ENCODE measurements at regions not wholly inside any gene's neighbourhood (a gene's known extent, or its start where the extent isn't known, plus 50 kb on each side); places are given as distances from the start of the nearest gene placed in this dataset.
A peak's percentile ranks its signal among the peaks of the same experiment; 100 is the strongest.
"Not testable (repeated sequence)": the region's sequence is repeated elsewhere in the genome, so short reads cannot be mapped to it uniquely, and the experiment has no call there.

DNA sequence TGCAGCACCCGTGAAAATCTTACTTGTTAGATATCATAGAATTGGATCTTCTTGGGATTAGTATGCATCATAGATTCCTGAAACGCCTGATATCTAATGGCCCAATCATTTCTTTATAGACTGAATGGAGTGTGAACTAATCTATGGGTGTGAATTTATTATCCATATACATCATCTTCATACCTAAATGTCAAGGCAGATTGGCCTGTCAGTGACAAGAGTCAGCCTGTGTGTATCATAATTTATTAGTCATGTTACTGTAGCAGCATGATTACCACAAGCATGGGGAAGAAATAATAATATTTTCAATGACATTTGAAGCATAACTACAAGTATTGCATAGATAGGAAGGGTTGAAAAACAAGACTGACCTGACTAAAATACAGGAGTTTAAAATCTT is 235.8 kb downstream of the RAP2B start:
- Histone ChIP-seq H3K23ac (ENCODE audit: low read length) (no peak overlapping the region), H2AFZ (ENCODE audit: insufficient read depth, low read length, poor library complexity) (no peak overlapping the region), H3K4me2 (ENCODE audit: low read length) (no peak overlapping the region), H2BK12ac (ENCODE audit: low read length) (no peak overlapping the region), H3K36me3 (ENCODE audit: control insufficient read depth in 1 of 2, insufficient read depth in 2 of 2, low read length in 2 of 2) (no peaks in the 10 kb centered on the region), H3K4me1 (ENCODE audit: control insufficient read depth in 1 of 2, insufficient read depth in 2 of 2, low read length in 2 of 2) (no peaks in the 10 kb centered on the region), H3K27me3 (ENCODE audit: insufficient read depth, low read length) (no peaks in the 10 kb centered on the region), H2BK120ac (ENCODE audit: insufficient read depth, low read length, poor library complexity) (no peak overlapping the region), H3K27ac (ENCODE audit: low read depth, low read length) (no peak overlapping the region), H3K4me3 (ENCODE audit: low read depth, low read length) (no peak overlapping the region), H3K79me1 (ENCODE audit: low read length) (no peaks in the 10 kb centered on the region), H3K79me2 (ENCODE audit: control insufficient read depth, insufficient read depth, low read length, poor library complexity) (no peaks in the 10 kb centered on the region), H3K9me3 (ENCODE audit: insufficient read depth, low read depth, low read length) (peaks cover 1% of the 10 kb centered on the region), H3K9ac (ENCODE audit: low read length) (no peak overlapping the region), H4K12ac (ENCODE audit: low read depth, low read length) (no peak overlapping the region), H3K4ac (ENCODE audit: low read depth, low read length) (no peak overlapping the region), H2AK5ac (ENCODE audit: low read length) (no peak overlapping the region), H4K91ac (ENCODE audit: low read depth, low read length) (no peak overlapping the region), H3K18ac (ENCODE audit: low read length) (no peak overlapping the region), H2BK5ac (ENCODE audit: low read depth, low read length, poor library complexity) (no peak overlapping the region), H4K8ac (ENCODE audit: low read depth, low read length) (no peak overlapping the region), H3K14ac (ENCODE audit: low read length) (no peak overlapping the region)
- no CpG with 5 or more reads among the region's 2 CpGs for WGBS (ENCODE audit: extremely low coverage, insufficient coverage, insufficient read length)
- DNase-seq, result no peak

DNA sequence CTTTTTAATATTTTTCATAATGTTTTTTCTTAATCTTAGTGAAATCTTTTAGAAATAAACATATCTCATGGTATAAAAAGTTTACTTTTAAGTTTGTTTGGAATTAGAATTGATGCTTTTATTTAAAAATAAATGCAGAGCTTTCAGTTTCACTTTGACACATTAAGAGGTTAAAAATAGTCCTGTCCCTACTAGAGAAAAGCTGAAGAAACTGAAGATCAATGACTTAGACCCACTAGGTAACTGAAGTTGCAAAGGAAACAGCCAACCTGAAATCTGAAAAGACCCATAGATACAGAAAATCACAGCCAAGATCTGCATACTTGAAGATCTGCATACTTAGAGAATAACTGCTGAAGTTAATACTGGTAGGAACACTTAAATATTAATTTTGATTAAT is 237.6 kb downstream of the RAP2B start:
- Histone ChIP-seq H2BK12ac (ENCODE audit: low read length) (no peak overlapping the region), H3K4ac (ENCODE audit: low read depth, low read length) (no peak overlapping the region), H3K14ac (ENCODE audit: low read length) (no peak overlapping the region), H3K36me3 (ENCODE audit: control insufficient read depth in 1 of 2, insufficient read depth in 2 of 2, low read length in 2 of 2) (no peaks in the 10 kb centered on the region), H3K27me3 (ENCODE audit: insufficient read depth, low read length) (no peaks in the 10 kb centered on the region), H3K9me3 (ENCODE audit: insufficient read depth, low read depth, low read length) (peaks cover 1% of the 10 kb centered on the region), H3K79me1 (ENCODE audit: low read length) (no peaks in the 10 kb centered on the region), H3K4me3 (ENCODE audit: low read depth, low read length) (no peak overlapping the region), H3K4me2 (ENCODE audit: low read length) (no peak overlapping the region), H3K27ac (ENCODE audit: low read depth, low read length) (no peak overlapping the region), H3K23ac (ENCODE audit: low read length) (no peak overlapping the region), H3K9ac (ENCODE audit: low read length) (no peak overlapping the region), H2AFZ (ENCODE audit: insufficient read depth, low read length, poor library complexity) (no peak overlapping the region), H2BK5ac (ENCODE audit: low read depth, low read length, poor library complexity) (no peak overlapping the region), H3K79me2 (ENCODE audit: control insufficient read depth, insufficient read depth, low read length, poor library complexity) (no peaks in the 10 kb centered on the region), H4K12ac (ENCODE audit: low read depth, low read length) (no peak overlapping the region), H3K4me1 (ENCODE audit: control insufficient read depth in 1 of 2, insufficient read depth in 2 of 2, low read length in 2 of 2) (no peaks in the 10 kb centered on the region), H2AK5ac (ENCODE audit: low read length) (no peak overlapping the region), H4K8ac (ENCODE audit: low read depth, low read length) (no peak overlapping the region), H3K18ac (ENCODE audit: low read length) (no peak overlapping the region), H2BK120ac (ENCODE audit: insufficient read depth, low read length, poor library complexity) (no peak overlapping the region), H4K91ac (ENCODE audit: low read depth, low read length) (no peak overlapping the region)
- DNase-seq, result peak in 1 of 2 donors; percentile 9

DNA sequence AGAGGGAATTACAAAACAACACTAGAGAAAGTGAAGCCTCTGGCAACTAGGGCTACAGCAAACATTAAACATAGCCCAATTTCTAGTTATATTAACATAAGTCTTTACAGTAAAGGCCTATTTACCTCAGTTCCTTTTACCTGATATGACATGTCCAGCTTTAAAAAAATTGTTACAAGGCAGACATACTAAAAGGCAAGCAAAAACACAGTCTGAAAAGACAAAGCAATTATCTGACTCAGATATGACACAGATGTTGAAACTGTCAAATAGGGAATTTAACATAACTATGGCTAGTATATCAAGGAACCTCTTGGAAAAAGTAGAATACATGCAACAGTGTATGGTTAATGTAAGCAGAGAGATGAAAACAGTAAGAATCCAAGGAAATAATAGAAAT is 238.6 kb downstream of the RAP2B start:
- Histone ChIP-seq H2AK5ac (ENCODE audit: low read length) (no peak overlapping the region), H3K4me2 (ENCODE audit: low read length) (no peak overlapping the region), H3K4me3 (ENCODE audit: low read depth, low read length) (no peak overlapping the region), H3K79me2 (ENCODE audit: control insufficient read depth, insufficient read depth, low read length, poor library complexity) (no peaks in the 10 kb centered on the region), H4K8ac (ENCODE audit: low read depth, low read length) (no peak overlapping the region), H3K4ac (ENCODE audit: low read depth, low read length) (no peak overlapping the region), H3K27me3 (ENCODE audit: insufficient read depth, low read length) (no peaks in the 10 kb centered on the region), H3K23ac (ENCODE audit: low read length) (no peak overlapping the region), H3K18ac (ENCODE audit: low read length) (no peak overlapping the region), H3K4me1 (ENCODE audit: control insufficient read depth in 1 of 2, insufficient read depth in 2 of 2, low read length in 2 of 2) (no peaks in the 10 kb centered on the region), H4K12ac (ENCODE audit: low read depth, low read length) (no peak overlapping the region), H3K36me3 (ENCODE audit: control insufficient read depth in 1 of 2, insufficient read depth in 2 of 2, low read length in 2 of 2) (no peaks in the 10 kb centered on the region), H2BK120ac (ENCODE audit: insufficient read depth, low read length, poor library complexity) (no peak overlapping the region), H3K9ac (ENCODE audit: low read length) (no peak overlapping the region), H4K91ac (ENCODE audit: low read depth, low read length) (no peak overlapping the region), H3K14ac (ENCODE audit: low read length) (no peak overlapping the region), H3K9me3 (ENCODE audit: insufficient read depth, low read depth, low read length) (peaks cover 1% of the 10 kb centered on the region), H3K79me1 (ENCODE audit: low read length) (no peaks in the 10 kb centered on the region), H2BK12ac (ENCODE audit: low read length) (no peak overlapping the region), H3K27ac (ENCODE audit: low read depth, low read length) (no peak overlapping the region), H2AFZ (ENCODE audit: insufficient read depth, low read length, poor library complexity) (no peak overlapping the region), H2BK5ac (ENCODE audit: low read depth, low read length, poor library complexity) (no peak overlapping the region)
- DNase-seq, result no peak

DNA sequence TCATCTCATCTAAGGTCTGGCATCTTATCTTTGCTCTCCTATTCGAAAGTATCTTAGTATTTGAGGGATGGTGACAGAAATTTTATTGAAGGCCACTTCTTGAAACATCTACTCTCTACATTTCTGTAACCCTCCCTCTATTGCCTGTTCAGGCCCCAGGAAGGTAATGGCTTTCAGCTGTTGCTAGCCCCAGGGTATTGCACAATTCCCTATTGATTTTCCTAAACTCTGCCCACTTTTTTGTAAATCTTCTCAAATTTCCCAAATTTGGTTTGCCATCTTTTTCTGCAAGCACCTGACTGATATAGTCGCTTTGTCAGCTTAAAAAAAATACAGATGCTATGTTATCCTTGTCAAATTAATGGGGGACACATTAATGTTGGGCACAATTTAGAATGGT is 242.1 kb downstream of the RAP2B start:
- Histone ChIP-seq H2BK5ac (ENCODE audit: low read depth, low read length, poor library complexity) (no peak overlapping the region), H3K4me1 (ENCODE audit: control insufficient read depth in 1 of 2, insufficient read depth in 2 of 2, low read length in 2 of 2) (no peaks in the 10 kb centered on the region), H3K79me2 (ENCODE audit: control insufficient read depth, insufficient read depth, low read length, poor library complexity) (no peaks in the 10 kb centered on the region), H3K36me3 (ENCODE audit: control insufficient read depth in 1 of 2, insufficient read depth in 2 of 2, low read length in 2 of 2) (no peaks in the 10 kb centered on the region), H3K23ac (ENCODE audit: low read length) (no peak overlapping the region), H3K9ac (ENCODE audit: low read length) (no peak overlapping the region), H3K4me2 (ENCODE audit: low read length) (no peak overlapping the region), H3K4ac (ENCODE audit: low read depth, low read length) (no peak overlapping the region), H2BK120ac (ENCODE audit: insufficient read depth, low read length, poor library complexity) (no peak overlapping the region), H4K8ac (ENCODE audit: low read depth, low read length) (no peak overlapping the region), H4K12ac (ENCODE audit: low read depth, low read length) (no peak overlapping the region), H2AFZ (ENCODE audit: insufficient read depth, low read length, poor library complexity) (no peak overlapping the region), H3K18ac (ENCODE audit: low read length) (no peak overlapping the region), H3K4me3 (ENCODE audit: low read depth, low read length) (no peak overlapping the region), H3K9me3 (ENCODE audit: insufficient read depth, low read depth, low read length) (no peaks in the 10 kb centered on the region), H3K27ac (ENCODE audit: low read depth, low read length) (no peak overlapping the region), H3K79me1 (ENCODE audit: low read length) (no peaks in the 10 kb centered on the region), H2BK12ac (ENCODE audit: low read length) (no peak overlapping the region), H3K14ac (ENCODE audit: low read length) (no peak overlapping the region), H3K27me3 (ENCODE audit: insufficient read depth, low read length) (no peaks in the 10 kb centered on the region), H2AK5ac (ENCODE audit: low read length) (no peak overlapping the region), H4K91ac (ENCODE audit: low read depth, low read length) (no peak overlapping the region)
- no CpG with 5 or more reads among the region's 2 CpGs for WGBS (ENCODE audit: extremely low coverage, insufficient coverage, insufficient read length)
- no peak for DNase-seq

GRCh38 chr3:153405320-153405719 is 243.3 kb downstream of the RAP2B start:
- H3K79me1 ChIP-seq (ENCODE audit: low read length); H3K23ac ChIP-seq (ENCODE audit: low read length); H4K12ac ChIP-seq (ENCODE audit: low read depth, low read length); H3K9ac ChIP-seq (ENCODE audit: low read length); H3K18ac ChIP-seq (ENCODE audit: low read length); H4K8ac ChIP-seq (ENCODE audit: low read depth, low read length); H2BK120ac ChIP-seq (ENCODE audit: insufficient read depth, low read length, poor library complexity); H2BK5ac ChIP-seq (ENCODE audit: low read depth, low read length, poor library complexity); H3K9me3 ChIP-seq (ENCODE audit: insufficient read depth, low read depth, low read length); H2AK5ac ChIP-seq (ENCODE audit: low read length); H2AFZ ChIP-seq (ENCODE audit: insufficient read depth, low read length, poor library complexity); H3K79me2 ChIP-seq (ENCODE audit: control insufficient read depth, insufficient read depth, low read length, poor library complexity); DNase-seq; H4K91ac ChIP-seq (ENCODE audit: low read depth, low read length); H3K36me3 ChIP-seq (ENCODE audit: control insufficient read depth in 1 of 2, insufficient read depth in 2 of 2, low read length in 2 of 2); H3K4ac ChIP-seq (ENCODE audit: low read depth, low read length); H3K4me3 ChIP-seq (ENCODE audit: low read depth, low read length); H3K4me2 ChIP-seq (ENCODE audit: low read length); H3K27me3 ChIP-seq (ENCODE audit: insufficient read depth, low read length); H3K27ac ChIP-seq (ENCODE audit: low read depth, low read length); H2BK12ac ChIP-seq (ENCODE audit: low read length); H3K4me1 ChIP-seq (ENCODE audit: control insufficient read depth in 1 of 2, insufficient read depth in 2 of 2, low read length in 2 of 2); H3K14ac ChIP-seq (ENCODE audit: low read length): not testable (repeated sequence)
- WGBS (ENCODE audit: extremely low coverage, insufficient coverage, insufficient read length), result no CpG with 5 or more reads among the region's 4 CpGs

Measured in trophoblast cell (in vitro differentiated cells and primary cell).